ENCODE measurements at regions not wholly inside any gene's neighbourhood (a gene's known extent, or its start where the extent isn't known, plus 50 kb on each side); places are given as distances from the start of the nearest gene placed in this dataset.

DNA sequence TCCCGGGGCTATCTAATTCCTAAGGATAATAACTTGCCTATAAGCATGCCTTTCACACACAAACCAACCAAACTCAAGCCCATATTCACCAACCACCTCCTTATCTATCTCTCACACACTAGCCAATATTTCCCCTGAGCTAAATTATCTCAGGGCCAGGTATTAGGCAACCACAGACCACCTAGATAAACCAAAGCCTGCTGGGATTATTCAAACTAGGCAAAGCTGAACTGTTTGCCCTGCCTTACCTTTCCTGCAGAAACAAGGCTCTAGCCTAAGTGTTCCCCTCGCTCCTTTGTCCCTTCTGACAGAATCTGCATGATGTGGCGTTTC, 114.7 kb upstream of the EEA1 start:
- no peak overlapping the region for H3K27ac ChIP-seq (ENCODE audit: low read depth, low read length)
- FAIRE-seq (no peak), DNase-seq (ENCODE audit: low read depth in 1 of 2, low spot score in 2 of 2) (no peak)
- no peak overlapping the region for H3K4me2 ChIP-seq (ENCODE audit: insufficient read depth in 1 of 2, low read depth in 2 of 2, low read length in 2 of 2)
- no peak overlapping the region for H4K5ac ChIP-seq (ENCODE audit: insufficient read length, low read depth, low read length)
- H3K14ac ChIP-seq (ENCODE audit: insufficient read length): no peak overlapping the region
- no peaks in the 10 kb centered on the region for H3K23me2 ChIP-seq (ENCODE audit: low read depth, low read length)
- H3K27me3 ChIP-seq (replicated peaks in 1 of 4; ENCODE audit: control insufficient read depth in 3 of 4, extremely low read depth in 1 of 4, insufficient read depth in 3 of 4, low read length in 3 of 4): no peaks in the 10 kb centered on the region
- ChIA-PET POLR2A (ENCODE audit: partially characterized antibody) (no interaction called here), CTCF (ENCODE audit: partially characterized antibody) (interaction anchor here (0.6 to 1.8 kb wide), 2 partner anchors 52 to 293 kb away, joined by 3 to 5 read pairs; no protein-coding TSS in a partner anchor)
- H2BK12ac ChIP-seq (ENCODE audit: low read depth, low read length): no peak overlapping the region
- no peak overlapping the region for H3K18ac ChIP-seq (ENCODE audit: extremely low read depth, low read length)
- no peaks in the 10 kb centered on the region for H4K20me1 ChIP-seq (replicated peaks in 1 of 2; ENCODE audit: control insufficient read depth in 1 of 2, insufficient read depth in 2 of 2, low read length in 2 of 2)
- H3K79me1 ChIP-seq (ENCODE audit: low read depth, low read length): no peaks in the 10 kb centered on the region
- H3K9me3 ChIP-seq (ENCODE audit: insufficient read depth in 2 of 2, low read depth in 1 of 2, low read length in 1 of 2): no peaks in the 10 kb centered on the region
- no peak overlapping the region for H2BK15ac ChIP-seq (ENCODE audit: low read length)
- no peak overlapping the region for H2AK5ac ChIP-seq (ENCODE audit: low read depth, low read length)
- H3K4me3 ChIP-seq (ENCODE audit: extremely low read depth in 1 of 4, insufficient read depth in 2 of 4, low read depth in 3 of 4, low read length in 4 of 4): no peak overlapping the region
- H3K56ac ChIP-seq (replicated peaks; ENCODE audit: insufficient read length, low read depth, low read length): no peak overlapping the region
- H3K79me2 ChIP-seq (ENCODE audit: control insufficient read depth in 1 of 2, insufficient read depth in 2 of 2, low read length in 2 of 2): no peaks in the 10 kb centered on the region
- H3K23ac ChIP-seq (ENCODE audit: insufficient read length): no peak overlapping the region
- TF ChIP-seq RFX5 (IDR thresholded peaks at IDR 0.05; ENCODE audit: borderline replicate concordance, low read depth, low read length): no peak
- no peak for TF ChIP-seq GABPA (IDR thresholded peaks at IDR 0.05; ENCODE audit: borderline replicate concordance, insufficient read depth, low read length)
- TF ChIP-seq RNF2 (IDR thresholded peaks at IDR 0.05; ENCODE audit: borderline replicate concordance, low read depth, low read length, missing control alignments, poor library complexity, severe bottlenecking): no peak
- no peak for TF ChIP-seq PHF8 (conservative IDR thresholded peaks at IDR 0.05; ENCODE audit: low read depth, low read length)
- no peak for TF ChIP-seq NRF1 (IDR thresholded peaks at IDR 0.05; ENCODE audit: low read depth, low read length)
- no peak for TF ChIP-seq EGR1 (IDR thresholded peaks at IDR 0.05; ENCODE audit: borderline replicate concordance, low read depth, low read length)
- TF ChIP-seq BRCA1 (IDR thresholded peaks at IDR 0.05; ENCODE audit: low read depth, low read length): no peak
- TF ChIP-seq GTF2F1 (IDR thresholded peaks at IDR 0.05; ENCODE audit: borderline replicate concordance, low read depth, low read length): no peak
- no peak for TF ChIP-seq CEBPB (IDR thresholded peaks at IDR 0.05; ENCODE audit: low read depth, low read length)
- no peak for TF ChIP-seq FOSL1 (IDR thresholded peaks at IDR 0.05; ENCODE audit: insufficient read depth, low read depth, low read length)
- TF ChIP-seq CHD1 (IDR thresholded peaks at IDR 0.05; ENCODE audit: low read depth, low read length): no peak
- TF ChIP-seq, protein P1, sequence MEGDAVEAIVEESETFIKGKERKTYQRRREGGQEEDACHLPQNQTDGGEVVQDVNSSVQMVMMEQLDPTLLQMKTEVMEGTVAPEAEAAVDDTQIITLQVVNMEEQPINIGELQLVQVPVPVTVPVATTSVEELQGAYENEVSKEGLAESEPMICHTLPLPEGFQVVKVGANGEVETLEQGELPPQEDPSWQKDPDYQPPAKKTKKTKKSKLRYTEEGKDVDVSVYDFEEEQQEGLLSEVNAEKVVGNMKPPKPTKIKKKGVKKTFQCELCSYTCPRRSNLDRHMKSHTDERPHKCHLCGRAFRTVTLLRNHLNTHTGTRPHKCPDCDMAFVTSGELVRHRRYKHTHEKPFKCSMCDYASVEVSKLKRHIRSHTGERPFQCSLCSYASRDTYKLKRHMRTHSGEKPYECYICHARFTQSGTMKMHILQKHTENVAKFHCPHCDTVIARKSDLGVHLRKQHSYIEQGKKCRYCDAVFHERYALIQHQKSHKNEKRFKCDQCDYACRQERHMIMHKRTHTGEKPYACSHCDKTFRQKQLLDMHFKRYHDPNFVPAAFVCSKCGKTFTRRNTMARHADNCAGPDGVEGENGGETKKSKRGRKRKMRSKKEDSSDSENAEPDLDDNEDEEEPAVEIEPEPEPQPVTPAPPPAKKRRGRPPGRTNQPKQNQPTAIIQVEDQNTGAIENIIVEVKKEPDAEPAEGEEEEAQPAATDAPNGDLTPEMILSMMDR (IDR thresholded peaks at IDR 0.05; ENCODE audit: control extremely low read depth in 1 of 3, insufficient read depth in 1 of 3, low read depth in 1 of 3, low read length in 3 of 3): no peak
- no peak overlapping the region for H3K4ac ChIP-seq (replicated peaks; ENCODE audit: insufficient read length, low read depth, low read length)
- H4K8ac ChIP-seq (ENCODE audit: extremely low read depth, insufficient read depth, low read length): no peak overlapping the region
- no peak overlapping the region for H3K9ac ChIP-seq (replicated peaks in 1 of 4; ENCODE audit: extremely low read depth in 1 of 4, low read depth in 3 of 4, low read length in 3 of 4)
- no peak overlapping the region for H2BK5ac ChIP-seq (ENCODE audit: low read depth, low read length)
- WGBS, 2 experiments (ENCODE audit: extremely low coverage in 1 of 2, insufficient coverage in 1 of 2, insufficient read length in 1 of 2, insufficient replicate concordance in 2 of 2, low coverage in 1 of 2, low lambda C conversion rate in 2 of 2, missing lambda C conversion rate in 1 of 2): 87% methylated on average over 3 of the region's 3 CpGs; no CpG with 5 or more reads in 1 of the 2 experiments
- H3K36me3 ChIP-seq (ENCODE audit: control insufficient read depth in 2 of 4, insufficient read depth in 4 of 4, low read length in 3 of 4): no peaks in the 10 kb centered on the region
- no peaks in the 10 kb centered on the region for H3K4me1 ChIP-seq (replicated peaks in 1 of 4; ENCODE audit: control insufficient read depth in 3 of 4, insufficient read depth in 4 of 4, low read length in 3 of 4)
- H2BK20ac ChIP-seq (ENCODE audit: low read length): no peak overlapping the region
- H2BK120ac ChIP-seq (replicated peaks; ENCODE audit: low read depth, low read length): no peak overlapping the region
- H2AFZ ChIP-seq (ENCODE audit: low read length): peak overlapping the region; percentile 70
- H4K91ac ChIP-seq (replicated peaks; ENCODE audit: insufficient read length, low read length): no peak overlapping the region

All from H1 (cell line).